NB4 (cell line): ENCODE measurements at regions not wholly inside any gene's neighbourhood (a gene's known extent, or its start where the extent isn't known, plus 50 kb on each side); places are given as distances from the start of the nearest gene placed in this dataset.
A peak's percentile ranks its signal among the peaks of the same experiment; 100 is the strongest.

Experiments
- DNase-seq: peaks from one replicate; pipeline ENCODE4 v3.0.0; 2010; ENCODE audit warnings: low read depth
- H3K4me3 ChIP-seq: one replicate; pipeline ENCODE4 v1.5.1; 2011; ENCODE audit warnings: mild to moderate bottlenecking, low read depth, low read length, moderate library complexity
- MYC ChIP-seq: IDR thresholded peaks from 2 replicates; pipeline ENCODE4 v1.6.1; 2011; ENCODE audit warnings: low read depth, low read length
- POLR2A ChIP-seq: IDR thresholded peaks from 2 replicates; pipeline ENCODE4 v1.6.1; 2011; ENCODE audit warnings: mild to moderate bottlenecking; ENCODE audit not compliant: insufficient read length; ENCODE audit errors: extremely low read depth
- TF ChIP-seq, protein P1 (sequence below): IDR thresholded peaks from one replicate; pipeline ENCODE4 v1.5.1; 2012; ENCODE audit warnings: low read depth, low read length
- TF ChIP-seq, protein P2 (sequence below): IDR thresholded peaks from 2 replicates; pipeline ENCODE4 v1.6.1; 2011; ENCODE audit warnings: low read depth, low read length

DNA sequence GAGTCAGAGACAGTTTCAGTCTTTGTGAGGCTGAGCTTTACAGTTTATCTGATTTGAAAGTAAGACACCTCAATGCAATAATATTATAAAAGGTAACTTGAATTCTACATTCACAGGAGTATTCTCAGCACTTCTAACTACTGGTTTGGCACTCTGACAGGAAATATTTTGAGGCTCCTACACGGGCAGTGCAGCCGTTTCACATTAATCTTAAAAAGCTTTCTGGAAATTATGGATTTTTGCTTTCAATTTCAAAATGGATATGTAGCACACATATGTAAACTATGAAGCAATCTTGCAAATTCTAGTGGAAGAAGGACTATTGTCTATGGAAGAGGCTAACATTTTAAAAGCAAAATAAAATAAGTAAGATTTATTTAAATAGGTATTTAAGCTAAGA is 262.9 kb upstream of the SNX7 start:
- H3K4me3 ChIP-seq = no peak overlapping the region
- TF ChIP-seq, protein P1, sequence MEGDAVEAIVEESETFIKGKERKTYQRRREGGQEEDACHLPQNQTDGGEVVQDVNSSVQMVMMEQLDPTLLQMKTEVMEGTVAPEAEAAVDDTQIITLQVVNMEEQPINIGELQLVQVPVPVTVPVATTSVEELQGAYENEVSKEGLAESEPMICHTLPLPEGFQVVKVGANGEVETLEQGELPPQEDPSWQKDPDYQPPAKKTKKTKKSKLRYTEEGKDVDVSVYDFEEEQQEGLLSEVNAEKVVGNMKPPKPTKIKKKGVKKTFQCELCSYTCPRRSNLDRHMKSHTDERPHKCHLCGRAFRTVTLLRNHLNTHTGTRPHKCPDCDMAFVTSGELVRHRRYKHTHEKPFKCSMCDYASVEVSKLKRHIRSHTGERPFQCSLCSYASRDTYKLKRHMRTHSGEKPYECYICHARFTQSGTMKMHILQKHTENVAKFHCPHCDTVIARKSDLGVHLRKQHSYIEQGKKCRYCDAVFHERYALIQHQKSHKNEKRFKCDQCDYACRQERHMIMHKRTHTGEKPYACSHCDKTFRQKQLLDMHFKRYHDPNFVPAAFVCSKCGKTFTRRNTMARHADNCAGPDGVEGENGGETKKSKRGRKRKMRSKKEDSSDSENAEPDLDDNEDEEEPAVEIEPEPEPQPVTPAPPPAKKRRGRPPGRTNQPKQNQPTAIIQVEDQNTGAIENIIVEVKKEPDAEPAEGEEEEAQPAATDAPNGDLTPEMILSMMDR = no peak
- TF ChIP-seq POLR2A (no peak), MYC (no peak)
- TF ChIP-seq, protein P2, sequence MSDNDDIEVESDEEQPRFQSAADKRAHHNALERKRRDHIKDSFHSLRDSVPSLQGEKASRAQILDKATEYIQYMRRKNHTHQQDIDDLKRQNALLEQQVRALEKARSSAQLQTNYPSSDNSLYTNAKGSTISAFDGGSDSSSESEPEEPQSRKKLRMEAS = no peak
- DNase-seq = no peak

DNA sequence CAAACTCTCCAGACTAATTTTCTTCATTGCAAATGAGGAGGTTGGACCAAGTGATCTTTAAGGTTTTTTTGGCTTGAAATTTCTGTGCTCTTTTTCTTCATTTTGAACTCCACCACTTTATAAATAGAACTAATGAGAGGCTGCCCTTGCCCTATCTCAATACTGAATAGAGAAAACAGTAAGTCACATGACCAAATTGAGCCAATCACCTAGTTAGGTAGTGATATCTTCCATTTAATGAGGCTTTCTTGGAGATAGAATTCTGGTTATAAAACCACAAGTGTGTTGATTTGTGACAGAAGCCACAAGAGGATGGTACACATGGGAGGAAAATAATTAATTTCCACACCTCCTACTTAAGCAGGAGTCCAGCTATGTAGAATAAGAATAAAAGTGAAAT is 263.4 kb upstream of the SNX7 start:
- no peak overlapping the region for H3K4me3 ChIP-seq
- no peak for DNase-seq
- TF ChIP-seq MYC (no peak), POLR2A (no peak)
- TF ChIP-seq, protein P2 = no peak
- TF ChIP-seq, protein P1 = no peak

DNA sequence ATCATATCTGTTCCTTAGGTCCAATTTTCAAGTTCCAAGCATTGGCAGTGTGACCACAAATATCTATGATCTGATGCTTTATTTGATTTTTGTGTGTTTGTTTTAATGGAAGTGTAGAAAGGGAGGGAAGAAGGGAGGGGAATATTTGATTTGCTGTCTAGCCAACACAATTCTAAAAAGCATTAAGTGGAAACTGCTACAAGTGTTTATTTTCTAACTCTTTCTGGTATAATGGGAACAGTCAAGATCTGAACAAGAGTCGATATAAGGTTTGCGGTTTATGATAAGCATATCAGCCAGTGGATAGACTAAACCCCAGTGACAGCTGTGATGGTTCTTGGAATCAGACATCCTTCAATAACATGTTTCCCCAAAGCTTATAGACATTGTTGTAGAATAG is 267.8 kb upstream of the SNX7 start:
- no peak for DNase-seq
- H3K4me3 ChIP-seq = no peak overlapping the region
- TF ChIP-seq, protein P2 = no peak
- TF ChIP-seq POLR2A (no peak), MYC (no peak)
- TF ChIP-seq, protein P1 = no peak

DNA sequence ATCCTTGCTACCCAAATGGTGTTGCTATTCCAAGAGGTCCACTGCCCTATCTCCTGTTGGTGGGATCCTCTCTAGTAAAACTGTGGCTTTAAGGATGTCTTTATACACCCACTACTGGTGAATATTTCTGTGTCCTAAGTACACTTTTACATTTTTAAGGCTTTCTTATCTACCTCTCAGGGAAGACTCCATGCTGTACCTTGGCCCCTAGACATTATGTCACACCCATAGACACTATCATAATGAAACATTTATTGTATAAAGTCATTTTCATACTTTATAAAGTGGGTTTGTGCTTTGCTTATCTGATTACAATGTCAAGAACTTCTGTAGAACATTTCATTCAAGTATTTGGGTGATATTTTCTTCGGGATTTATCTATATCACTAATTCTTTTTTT is 270.3 kb upstream of the SNX7 start:
- TF ChIP-seq, protein P1 = no peak
- TF ChIP-seq, protein P2 = no peak
- TF ChIP-seq POLR2A (no peak), MYC (no peak)
- no peak for DNase-seq
- H3K4me3 ChIP-seq = no peak overlapping the region

DNA sequence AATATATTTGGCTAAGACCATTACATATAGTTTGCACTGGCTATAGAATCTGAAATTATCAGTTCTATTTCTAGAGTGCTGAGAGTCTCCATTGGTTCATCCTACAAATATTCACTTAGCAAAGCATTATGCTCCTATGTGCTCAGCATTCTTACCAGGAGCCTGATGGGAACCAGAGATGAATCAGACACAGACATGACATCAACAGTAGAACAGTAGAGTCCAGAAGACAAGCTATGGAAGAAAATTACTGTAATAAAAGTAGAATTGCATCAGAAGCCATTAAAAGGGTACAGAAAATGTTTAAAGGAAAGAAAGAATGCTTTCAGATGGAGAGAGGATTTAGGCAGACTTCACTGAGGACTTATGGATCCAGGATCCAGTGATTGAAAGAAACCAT is 271.7 kb upstream of the SNX7 start:
- DNase-seq = no peak
- TF ChIP-seq, protein P1 = no peak
- no peak for TF ChIP-seq MYC
- TF ChIP-seq POLR2A = no peak
- TF ChIP-seq, protein P2 = no peak
- no peak overlapping the region for H3K4me3 ChIP-seq

DNA sequence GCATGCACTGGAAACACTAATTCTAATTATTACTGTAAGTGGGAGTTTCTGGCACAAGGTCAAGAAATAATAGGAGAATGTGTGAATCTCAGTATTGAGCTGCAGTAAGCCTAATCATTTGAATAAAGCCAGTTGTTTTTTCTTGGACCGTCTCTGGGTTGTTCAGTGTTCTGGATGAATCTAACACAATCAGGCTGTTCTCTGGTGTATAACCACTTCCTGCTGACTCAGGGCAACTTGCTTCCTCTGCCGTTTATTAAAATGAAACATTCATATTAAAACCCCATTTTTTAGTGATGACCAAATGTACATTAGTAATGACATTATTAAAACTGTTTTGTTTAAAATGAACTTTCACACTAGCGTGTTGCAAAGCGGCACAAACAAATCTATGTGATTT is 273.1 kb upstream of the SNX7 start:
- TF ChIP-seq, protein P2 = no peak
- TF ChIP-seq POLR2A (no peak), MYC (no peak)
- TF ChIP-seq, protein P1 = no peak
- H3K4me3 ChIP-seq = no peak overlapping the region
- peak; percentile 51 for DNase-seq
